Epithelial cell of esophagus (primary cell): ENCODE measurements at regions not wholly inside any gene's neighbourhood (a gene's known extent, or its start where the extent isn't known, plus 50 kb on each side); places are given as distances from the start of the nearest gene placed in this dataset.

Experiments used
- DNase-seq: peaks from one replicate; pipeline ENCODE4 v3.0.0; 2010; ENCODE audit warnings: low read depth
- H3K4me3 ChIP-seq: 2 replicates; pipeline ENCODE4 v1.5.1; 2011; ENCODE audit warnings: mild to moderate bottlenecking, low read length, control low read depth
- TF ChIP-seq, protein P1 (sequence below): IDR thresholded peaks from 2 replicates; pipeline ENCODE4 v1.5.1; 2011; ENCODE audit warnings: low read depth, mild to moderate bottlenecking, low read length, control low read depth, inconsistent platforms; ENCODE audit not compliant: insufficient read depth; ENCODE audit errors: missing control alignments

GRCh38 chr9:32255026-32255425 lies 129.4 kb upstream of the ACO1 start:
- TF ChIP-seq, protein P1, sequence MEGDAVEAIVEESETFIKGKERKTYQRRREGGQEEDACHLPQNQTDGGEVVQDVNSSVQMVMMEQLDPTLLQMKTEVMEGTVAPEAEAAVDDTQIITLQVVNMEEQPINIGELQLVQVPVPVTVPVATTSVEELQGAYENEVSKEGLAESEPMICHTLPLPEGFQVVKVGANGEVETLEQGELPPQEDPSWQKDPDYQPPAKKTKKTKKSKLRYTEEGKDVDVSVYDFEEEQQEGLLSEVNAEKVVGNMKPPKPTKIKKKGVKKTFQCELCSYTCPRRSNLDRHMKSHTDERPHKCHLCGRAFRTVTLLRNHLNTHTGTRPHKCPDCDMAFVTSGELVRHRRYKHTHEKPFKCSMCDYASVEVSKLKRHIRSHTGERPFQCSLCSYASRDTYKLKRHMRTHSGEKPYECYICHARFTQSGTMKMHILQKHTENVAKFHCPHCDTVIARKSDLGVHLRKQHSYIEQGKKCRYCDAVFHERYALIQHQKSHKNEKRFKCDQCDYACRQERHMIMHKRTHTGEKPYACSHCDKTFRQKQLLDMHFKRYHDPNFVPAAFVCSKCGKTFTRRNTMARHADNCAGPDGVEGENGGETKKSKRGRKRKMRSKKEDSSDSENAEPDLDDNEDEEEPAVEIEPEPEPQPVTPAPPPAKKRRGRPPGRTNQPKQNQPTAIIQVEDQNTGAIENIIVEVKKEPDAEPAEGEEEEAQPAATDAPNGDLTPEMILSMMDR: no peak
- no peak overlapping the region for H3K4me3 ChIP-seq
- no peak for DNase-seq

GRCh38 chr9:32258482-32258881 lies 126.0 kb upstream of the ACO1 start:
- H3K4me3 ChIP-seq: no peak overlapping the region
- TF ChIP-seq, protein P1: no peak
- no peak for DNase-seq

GRCh38 chr9:32260151-32260862 lies 124.1 kb upstream of the ACO1 start:
- no peak overlapping the region for H3K4me3 ChIP-seq

DNA sequence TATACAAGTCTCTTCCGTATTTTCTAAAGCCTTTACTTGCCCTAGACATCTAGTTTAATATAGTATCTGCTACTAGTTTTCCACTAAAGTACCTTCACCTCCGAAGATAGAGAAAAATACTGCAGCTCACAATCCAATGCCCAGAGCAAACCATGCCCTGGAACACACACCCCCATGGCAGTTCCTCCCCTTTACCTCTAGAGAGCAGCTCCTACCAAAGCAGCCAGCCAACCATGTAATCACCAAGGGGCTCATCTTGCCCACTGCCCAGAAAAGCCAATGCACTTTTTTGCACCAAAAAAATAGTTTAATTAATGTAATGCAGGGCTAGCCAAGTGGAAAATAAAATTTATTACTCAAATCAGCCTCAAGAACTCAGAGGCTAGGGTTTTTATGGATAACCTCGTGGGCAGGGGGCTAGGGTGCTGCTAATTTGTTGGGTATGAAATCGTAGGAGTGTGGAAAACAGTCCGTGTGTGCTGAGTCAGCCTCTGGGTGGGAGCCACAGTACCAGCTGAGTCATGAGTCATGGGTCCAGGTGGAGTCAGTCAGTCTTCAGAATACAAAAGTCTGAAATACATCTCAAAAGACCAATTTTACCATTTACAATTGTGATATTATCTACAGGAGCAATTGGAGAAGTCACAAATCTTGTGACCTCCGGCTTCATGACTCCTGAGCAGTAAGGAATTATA lies 120.1 kb upstream of the ACO1 start:
- no peak overlapping the region for H3K4me3 ChIP-seq
- TF ChIP-seq, protein P1: no peak
- DNase-seq: peak; percentile 41

More at GRCh38 chr9:32260151-32260862, 124.1 kb upstream of the ACO1 start:
- no peak for DNase-seq
- TF ChIP-seq, protein P1: no peak

- H3K4me3 ChIP-seq: no peak overlapping the region
- TF ChIP-seq, protein P1: no peak
- DNase-seq: no peak
Observed at GRCh38 chr9:32265037-32265436, 119.4 kb upstream of the ACO1 start.

GRCh38 chr9:32278991-32279390 lies 105.5 kb upstream of the ACO1 start:
- TF ChIP-seq, protein P1: no peak
- no peak overlapping the region for H3K4me3 ChIP-seq
- no peak for DNase-seq
